ENCODE measurements at regions not wholly inside any gene's neighbourhood (a gene's known extent, or its start where the extent isn't known, plus 50 kb on each side); places are given as distances from the start of the nearest gene placed in this dataset.

GRCh38 chr13:106284358-106284757 is 251.1 kb downstream of the EFNB2 start:
- no peak overlapping the region for H3K4me3 ChIP-seq (ENCODE audit: low read depth, low read length)
- TF ChIP-seq CTCF (conservative IDR thresholded peaks at IDR 0.05; ENCODE audit: low read depth, low read length) = no peak
- DNase-seq (ENCODE audit: low read depth) = no peak

DNA sequence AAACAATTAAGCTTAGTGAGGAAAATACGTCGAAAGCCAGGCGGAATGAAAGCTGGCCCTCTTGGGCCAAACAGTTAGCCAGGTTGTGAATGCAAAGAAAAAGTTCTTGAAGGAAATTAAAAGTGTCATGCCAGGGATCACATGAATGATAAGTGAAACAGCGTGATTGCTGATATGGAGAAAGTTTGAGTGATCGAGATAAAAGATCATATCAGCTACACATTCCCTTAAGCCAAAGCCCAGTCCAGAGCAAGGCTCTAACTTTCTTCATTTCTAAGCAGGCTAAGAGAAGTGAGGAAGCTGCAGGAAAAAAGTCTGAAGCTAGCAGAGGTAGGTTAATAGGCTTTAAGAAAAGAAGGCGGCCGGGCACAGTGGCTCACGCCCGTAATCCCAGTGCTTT is 254.0 kb downstream of the EFNB2 start:
- no peak for DNase-seq (ENCODE audit: low read depth)
- no peak overlapping the region for H3K4me3 ChIP-seq (ENCODE audit: low read depth, low read length)
- no peak for TF ChIP-seq CTCF (conservative IDR thresholded peaks at IDR 0.05; ENCODE audit: low read depth, low read length)

- no peak for TF ChIP-seq CTCF (conservative IDR thresholded peaks at IDR 0.05; ENCODE audit: low read depth, low read length)
- DNase-seq (ENCODE audit: low read depth) = no peak
Observed at GRCh38 chr13:106277484-106278154, 257.8 kb downstream of the EFNB2 start.

GRCh38 chr13:106276876-106277275 is 258.6 kb downstream of the EFNB2 start:
- no peak for DNase-seq (ENCODE audit: low read depth)
- no peak for TF ChIP-seq CTCF (conservative IDR thresholded peaks at IDR 0.05; ENCODE audit: low read depth, low read length)
- H3K4me3 ChIP-seq (ENCODE audit: low read depth, low read length) = no peak overlapping the region

More at GRCh38 chr13:106277484-106278154, 257.8 kb downstream of the EFNB2 start:
- H3K4me3 ChIP-seq (ENCODE audit: low read depth, low read length) = no peak overlapping the region

DNA sequence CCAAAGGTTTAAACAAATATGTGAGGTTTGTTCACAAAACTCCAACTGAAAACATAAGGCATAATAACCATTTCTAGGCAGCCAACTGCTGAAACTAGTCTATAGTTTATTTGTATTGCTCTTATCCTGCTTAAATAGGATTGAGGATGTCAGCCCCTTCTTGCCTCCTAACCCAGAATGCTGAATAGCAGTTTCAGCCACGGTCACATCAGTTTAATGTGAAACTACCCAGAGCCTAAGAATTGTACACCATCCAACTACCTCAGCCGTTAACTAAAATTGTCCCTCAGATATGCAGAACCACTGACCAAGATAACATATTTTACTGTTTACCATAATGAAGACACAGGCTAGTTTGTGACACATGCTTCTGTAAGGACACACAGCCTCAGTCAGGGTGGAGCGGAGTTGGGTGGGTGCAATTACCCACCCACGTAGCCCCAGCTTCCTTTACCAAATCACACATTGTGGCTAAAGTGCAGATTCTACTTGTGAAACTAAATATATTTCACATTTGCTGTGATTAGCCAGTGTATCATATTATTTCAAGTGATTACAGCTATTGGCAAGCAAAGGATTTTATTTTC is 259.9 kb downstream of the EFNB2 start:
- no peak overlapping the region for H3K4me3 ChIP-seq (ENCODE audit: low read depth, low read length)
- TF ChIP-seq CTCF (conservative IDR thresholded peaks at IDR 0.05; ENCODE audit: low read depth, low read length) = no peak
- no peak for DNase-seq (ENCODE audit: low read depth)

GRCh38 chr13:106274551-106275203 is 260.8 kb downstream of the EFNB2 start:
- TF ChIP-seq CTCF (conservative IDR thresholded peaks at IDR 0.05; ENCODE audit: low read depth, low read length) = no peak
- H3K4me3 ChIP-seq (ENCODE audit: low read depth, low read length) = no peak overlapping the region
- DNase-seq (ENCODE audit: low read depth) = no peak
